NCI-H1092 treated with DMSO at 0.1 percent for 48 hours (cell line): ENCODE measurements at regions not wholly inside any gene's neighbourhood (a gene's known extent, or its start where the extent isn't known, plus 50 kb on each side); places are given as distances from the start of the nearest gene placed in this dataset.
A peak's percentile ranks its signal among the peaks of the same experiment; 100 is the strongest.
"Not testable (repeated sequence)": the region's sequence is repeated elsewhere in the genome, so short reads cannot be mapped to it uniquely, and the experiment has no call there.

Source experiments
- DNase-seq: peaks from one replicate; lab custom pipeline; 2025; lab: John Stamatoyannopoulos, UW

GRCh38 chr10:63783882-63784281 is 262.7 kb downstream of the REEP3 start:
- no peak for DNase-seq

DNA sequence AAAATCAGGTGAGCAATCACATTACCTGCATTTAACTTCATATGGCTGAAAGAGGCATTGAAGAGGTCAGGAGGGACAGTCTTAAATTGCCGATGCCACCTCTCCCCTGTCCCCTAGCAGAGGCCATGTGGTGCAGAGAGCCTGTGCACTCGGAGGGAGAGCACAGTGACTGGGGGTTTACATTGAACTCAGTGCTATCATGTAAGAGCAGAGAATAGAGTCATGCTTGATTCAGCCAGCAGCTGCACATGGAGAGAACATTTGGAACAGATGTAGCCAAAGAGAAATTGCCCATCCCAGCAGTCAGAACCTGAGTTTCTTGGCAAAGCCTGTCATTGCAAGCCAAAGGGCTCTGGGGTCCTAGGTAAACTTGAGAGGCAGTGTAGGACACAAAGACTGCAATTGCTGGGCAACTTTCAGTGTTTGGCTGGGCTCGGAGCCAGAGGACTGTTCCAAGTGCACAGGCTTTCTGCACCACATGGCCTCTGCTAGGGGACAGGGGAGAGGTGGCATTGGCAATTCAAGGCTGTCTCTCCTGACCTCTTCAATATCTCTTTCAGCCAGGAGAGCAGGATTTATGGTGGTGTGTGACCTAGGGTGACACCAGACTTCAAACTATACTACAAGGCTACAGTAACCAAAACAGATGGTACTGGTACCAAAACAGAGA is 267.1 kb downstream of the REEP3 start:
- DNase-seq = peak; percentile 11

DNA sequence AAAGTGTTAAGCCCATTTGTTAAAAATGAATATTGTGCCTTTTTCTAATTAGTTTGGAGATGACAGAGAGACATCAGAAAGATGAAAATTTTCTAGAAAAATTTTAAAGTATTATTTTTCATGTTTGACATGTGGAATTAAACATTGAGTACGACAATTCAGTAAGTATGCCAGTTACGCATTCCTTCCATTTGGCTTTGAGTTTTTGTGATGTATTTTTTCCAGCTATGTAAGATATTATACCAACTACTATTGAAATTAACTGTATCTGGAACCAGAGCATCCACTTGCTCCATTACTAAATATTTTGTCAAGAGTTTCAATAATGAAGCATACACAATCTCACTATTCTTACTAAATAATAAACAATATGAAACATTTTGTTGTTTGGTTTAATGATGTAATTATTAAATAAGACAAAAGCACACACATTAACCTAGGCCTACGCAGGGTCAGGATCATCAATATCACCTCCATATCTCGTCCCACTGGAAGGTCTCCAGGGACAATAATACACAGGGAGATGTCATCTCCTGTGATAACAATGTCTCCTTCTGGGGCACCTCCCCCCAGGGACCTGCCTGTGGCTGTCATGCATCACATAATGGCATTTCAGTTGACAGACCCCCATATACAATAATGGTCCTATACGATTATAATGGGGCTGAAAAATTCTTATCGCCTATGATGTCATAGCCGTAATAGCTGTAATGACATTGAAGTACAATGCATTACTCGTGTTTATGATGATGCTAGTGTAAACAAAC is 274.1 kb downstream of the REEP3 start:
- no peak for DNase-seq

DNA sequence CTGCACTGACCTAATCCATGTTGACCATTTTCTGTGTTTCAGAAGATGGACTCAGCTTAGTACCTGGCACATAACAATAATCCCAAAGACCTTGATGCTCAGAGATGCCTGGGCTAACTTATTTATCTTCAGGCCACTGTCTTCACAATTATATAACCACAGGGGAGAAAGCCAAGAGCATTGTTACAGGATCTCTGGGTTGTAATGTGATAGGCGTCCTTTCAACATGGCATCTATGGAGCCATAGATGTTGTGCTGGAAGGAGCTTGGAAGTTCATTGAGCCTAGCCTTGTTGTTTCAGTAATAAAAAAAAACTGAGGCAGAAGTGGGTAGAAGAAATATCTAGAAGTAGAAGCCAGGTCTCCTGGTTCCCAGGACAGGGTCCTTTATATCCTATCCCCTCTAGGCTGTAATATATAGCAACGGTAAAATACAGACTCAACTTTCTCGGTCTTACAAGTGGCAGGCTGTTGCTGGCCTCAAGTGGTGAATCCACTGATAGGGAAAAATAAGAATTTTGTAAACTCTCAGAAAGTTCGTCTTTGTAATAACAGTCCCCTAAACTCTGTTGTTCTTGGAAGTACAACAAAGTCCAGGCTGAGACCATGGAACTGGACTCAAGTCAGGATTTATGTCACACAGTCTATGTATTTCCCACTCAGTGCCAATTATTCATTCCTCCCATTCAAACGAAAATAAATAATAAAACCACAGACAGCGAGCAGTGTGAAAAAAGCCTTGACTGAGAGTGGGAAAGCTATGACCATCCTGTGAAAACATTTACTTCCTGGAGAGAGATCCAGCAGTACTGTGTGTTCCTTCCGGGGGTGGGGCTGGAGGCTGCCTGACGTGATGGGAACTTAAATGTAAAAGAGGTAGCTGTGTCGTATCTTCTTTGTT is 277.6 kb downstream of the REEP3 start:
- DNase-seq = no peak

DNA sequence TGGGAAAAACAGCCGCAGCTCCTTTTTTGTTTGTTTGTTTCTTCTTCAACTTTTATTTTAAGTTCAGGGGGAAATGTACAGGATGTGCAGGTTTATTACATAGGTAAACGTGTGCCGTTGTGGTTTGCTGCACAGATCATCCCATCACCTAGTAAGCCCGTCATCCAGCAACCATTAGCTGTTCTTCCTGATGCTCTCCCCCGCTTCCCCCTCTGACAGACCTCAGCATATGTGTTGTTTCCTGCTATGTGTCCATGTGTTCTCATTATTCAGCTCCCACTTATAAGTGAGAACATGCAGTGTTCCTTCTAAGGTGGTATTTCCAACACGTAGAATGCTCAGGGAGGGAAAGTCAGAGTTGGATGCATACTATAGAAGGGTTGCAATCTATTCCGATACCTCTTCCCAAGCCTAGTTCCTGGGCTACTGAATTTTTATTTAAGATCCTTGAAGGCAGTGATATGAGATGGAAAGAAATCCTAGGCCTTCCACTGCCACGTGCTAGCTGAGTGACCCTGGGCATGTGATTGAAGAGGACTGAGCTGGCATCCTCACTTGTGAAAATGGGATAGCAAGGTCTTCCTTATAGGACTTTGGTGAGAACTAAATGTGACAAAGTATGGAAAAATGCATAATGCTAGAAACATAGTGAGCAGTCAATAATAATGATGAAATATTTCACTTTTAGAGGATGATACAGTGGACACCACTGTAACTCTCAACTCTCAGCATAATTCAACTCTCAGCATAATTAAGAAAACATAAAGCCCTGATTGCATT is 278.5 kb downstream of the REEP3 start:
- no peak for DNase-seq

GRCh38 chr10:63801166-63801565 is 280.0 kb downstream of the REEP3 start:
- DNase-seq = no peak

- no peak for DNase-seq
These were observed 285.1 kb downstream of the REEP3 start for GRCh38 chr10:63806330-63806729.

GRCh38 chr10:63812501-63812900 is 291.3 kb downstream of the REEP3 start:
- no peak for DNase-seq

DNA sequence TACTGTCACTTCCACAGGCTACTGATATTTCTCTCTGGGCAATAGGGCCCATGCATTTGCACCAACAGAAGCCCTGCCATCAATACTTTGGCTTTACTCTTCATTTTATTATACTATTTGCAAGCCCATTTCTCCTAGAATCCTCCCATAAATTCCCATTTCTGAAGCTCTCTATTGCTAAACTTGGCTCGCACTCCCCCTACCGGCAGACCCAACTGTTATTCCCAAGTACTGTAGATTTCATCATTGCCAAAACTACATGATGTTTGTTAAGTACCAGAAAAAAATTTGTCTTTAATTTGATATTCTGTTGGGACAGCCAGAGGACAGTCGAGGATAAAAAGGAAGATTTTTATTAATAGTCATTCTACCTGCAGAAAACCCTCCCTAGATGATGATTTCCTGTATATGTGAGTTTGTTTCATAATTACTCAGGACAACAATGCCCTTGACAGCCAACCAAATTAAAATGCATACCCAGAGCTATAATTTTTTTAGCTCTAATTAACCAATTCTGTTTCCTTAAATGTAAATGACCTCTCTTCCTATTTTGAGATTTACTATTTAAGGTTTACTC is 298.6 kb downstream of the REEP3 start:
- DNase-seq = peak; percentile 7

DNA sequence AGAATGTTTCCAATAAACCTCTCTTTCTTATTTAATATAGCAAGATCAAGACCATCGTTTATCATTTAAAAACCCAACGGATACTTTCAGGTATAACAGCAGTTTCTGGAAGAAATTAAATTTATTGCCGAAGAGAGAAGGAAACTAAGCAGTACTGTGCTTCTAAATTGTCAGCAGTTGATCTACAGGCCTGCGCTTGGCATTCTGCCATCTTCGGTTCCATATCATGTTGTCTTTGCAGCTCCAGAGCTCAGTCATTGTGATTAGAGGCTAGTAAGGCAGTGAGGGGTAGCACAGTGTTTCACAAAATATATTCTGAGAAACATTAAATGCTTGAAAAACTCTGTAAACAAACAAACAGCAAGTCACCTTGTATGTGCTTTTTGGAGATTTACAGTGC is 301.3 kb downstream of the REEP3 start:
- DNase-seq = no peak

DNA sequence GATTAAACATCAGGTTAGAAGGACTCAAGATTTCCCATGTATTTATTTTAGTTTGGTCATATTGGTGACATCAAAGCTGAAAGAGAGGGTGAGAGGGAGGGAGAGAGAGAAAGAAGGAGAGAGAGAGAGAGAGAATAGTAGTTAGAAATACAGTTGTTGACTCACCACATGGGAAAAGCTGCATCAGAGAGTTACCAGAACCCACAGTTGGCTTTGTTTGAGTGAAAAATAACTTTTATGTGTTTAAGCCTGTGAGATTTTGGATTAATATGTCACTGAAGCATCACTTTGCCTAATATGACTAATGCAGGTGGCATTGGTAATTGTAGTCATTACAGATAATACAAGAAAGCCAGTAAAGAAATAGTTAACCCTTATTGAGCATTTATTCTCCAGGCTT is 303.9 kb downstream of the REEP3 start:
- DNase-seq = no peak

DNA sequence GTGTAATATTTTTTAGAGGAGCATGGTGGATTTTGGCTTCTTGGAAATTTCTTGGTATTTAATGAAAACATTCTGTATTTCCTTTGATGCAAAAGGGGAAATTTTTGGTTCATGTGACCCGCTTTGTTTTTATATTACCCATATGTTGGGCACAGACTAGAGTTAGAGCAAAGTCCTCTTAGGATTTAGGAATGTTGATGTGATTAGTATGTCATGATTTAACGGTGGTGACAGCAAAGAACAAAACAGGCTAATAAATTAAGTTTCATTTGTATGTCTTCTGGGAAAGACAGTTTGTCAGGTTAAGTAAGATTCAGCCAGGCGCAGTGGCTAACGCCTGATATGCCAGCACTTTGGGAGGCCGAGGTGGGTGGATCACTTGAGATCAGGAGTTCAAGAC is 304.6 kb downstream of the REEP3 start:
- no peak for DNase-seq

DNA sequence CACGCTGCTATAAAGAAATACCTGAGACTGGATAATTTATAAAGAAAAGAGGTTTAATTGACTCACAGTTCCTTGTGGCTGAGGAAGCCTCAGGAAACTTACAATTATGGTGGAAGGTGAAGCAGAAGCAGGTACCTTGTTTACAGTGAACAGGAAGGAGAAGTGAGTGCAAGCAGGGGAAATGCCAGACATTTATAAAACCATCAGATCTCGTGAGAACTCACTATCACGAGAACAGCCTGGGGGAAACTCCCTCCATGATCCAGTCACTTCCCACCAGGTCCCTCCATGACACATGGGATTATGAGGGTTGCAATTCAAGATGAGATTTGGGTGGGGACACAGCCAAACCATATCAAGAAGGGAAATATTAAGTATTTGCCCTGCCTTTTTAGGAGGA is 305.8 kb downstream of the REEP3 start:
- not testable (repeated sequence) for DNase-seq

DNA sequence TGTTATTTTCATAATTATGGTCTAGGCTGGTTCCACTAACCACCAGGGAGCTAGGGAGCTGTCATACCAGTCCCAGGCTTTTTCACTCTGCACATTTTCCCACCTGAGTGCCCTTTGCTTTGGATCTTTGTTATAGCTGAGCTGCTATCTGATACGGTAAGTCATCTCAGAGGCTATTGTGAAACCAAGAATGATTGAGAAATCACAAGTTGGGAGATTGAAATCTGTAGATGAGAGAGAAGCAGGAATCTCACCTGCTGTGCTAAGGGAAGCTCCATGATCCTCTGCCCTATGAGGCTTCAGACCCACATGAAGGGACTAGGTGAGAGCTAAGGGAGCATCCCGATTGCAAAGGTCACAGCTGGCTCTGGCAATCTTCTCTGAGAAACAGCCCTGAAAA is 307.8 kb downstream of the REEP3 start:
- DNase-seq = no peak

DNA sequence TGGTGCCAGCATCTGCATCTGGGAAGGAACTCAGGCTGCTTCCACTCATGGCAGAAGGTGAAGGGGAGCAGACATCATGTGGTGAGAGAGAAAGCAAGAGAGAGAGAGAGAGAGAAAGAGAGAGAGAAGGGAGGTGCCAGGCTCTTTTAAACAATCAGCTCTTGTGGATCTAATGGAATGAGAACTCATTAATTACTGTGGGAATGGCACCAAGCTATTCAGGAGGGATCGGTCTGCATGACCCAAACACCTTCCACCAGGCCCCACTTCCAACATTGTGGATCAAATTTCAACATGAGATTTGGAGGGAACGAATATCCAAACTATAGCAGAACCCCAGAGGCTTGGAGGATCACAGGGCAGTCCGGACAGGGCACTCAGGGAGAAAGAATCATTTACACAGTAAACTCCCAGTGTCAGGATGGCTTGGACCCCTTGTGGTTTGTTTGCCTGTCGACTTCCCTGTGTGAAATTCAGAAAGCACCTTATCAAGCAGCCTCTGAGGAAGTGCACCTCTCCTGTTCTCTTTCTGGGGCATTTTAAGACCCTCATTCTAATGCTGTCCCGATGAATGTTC is 308.5 kb downstream of the REEP3 start:
- DNase-seq = no peak

DNA sequence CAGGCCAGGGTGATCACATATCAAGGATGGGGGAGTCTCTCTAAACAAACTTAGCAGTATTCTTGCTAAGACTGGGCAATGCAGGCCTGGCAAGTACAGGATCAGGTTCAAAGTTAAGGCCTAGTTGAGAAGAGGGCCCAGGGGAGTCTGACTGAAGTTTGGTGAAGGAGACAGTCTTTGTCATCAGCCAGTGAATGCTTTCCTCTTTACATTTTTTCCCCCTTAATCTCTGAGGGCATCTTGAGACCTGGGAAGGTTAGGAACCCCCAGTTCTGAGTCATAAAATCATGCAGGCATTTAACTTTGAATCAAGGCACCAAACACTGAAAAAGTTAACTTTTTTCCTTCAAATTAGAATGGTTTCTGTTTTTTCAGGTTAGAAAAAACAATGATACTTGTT is 311.5 kb downstream of the REEP3 start:
- DNase-seq = no peak

DNA sequence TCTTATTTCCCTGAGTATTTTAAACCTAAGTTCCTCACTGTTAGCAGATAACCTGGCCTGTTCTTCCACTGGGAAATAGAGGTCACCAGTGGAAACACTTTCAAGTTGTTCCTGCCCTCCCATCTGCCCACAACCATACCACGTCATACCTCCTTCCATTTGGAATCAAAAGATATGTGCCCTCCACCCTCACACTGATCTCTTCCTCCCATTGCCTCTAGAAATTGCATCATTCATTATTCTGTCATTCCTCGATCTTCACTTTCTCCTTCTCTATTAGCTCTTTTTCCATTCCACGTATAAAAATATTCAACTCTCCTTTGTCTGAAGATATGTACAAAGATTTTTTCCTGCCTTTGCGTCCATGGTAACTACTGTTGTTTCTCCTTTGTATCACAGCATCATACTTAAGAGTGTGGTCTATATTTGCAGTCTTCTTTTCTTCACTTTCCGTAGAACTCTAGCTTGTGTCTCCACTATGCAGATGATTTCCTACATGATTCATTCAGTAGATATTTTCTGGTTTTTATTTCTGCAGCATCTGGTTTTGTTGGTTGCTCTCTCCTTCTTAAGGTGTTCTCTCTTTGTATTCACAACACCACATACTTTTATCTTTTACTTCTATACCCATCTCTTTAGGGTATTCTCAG is 312.3 kb downstream of the REEP3 start:
- no peak for DNase-seq

DNA sequence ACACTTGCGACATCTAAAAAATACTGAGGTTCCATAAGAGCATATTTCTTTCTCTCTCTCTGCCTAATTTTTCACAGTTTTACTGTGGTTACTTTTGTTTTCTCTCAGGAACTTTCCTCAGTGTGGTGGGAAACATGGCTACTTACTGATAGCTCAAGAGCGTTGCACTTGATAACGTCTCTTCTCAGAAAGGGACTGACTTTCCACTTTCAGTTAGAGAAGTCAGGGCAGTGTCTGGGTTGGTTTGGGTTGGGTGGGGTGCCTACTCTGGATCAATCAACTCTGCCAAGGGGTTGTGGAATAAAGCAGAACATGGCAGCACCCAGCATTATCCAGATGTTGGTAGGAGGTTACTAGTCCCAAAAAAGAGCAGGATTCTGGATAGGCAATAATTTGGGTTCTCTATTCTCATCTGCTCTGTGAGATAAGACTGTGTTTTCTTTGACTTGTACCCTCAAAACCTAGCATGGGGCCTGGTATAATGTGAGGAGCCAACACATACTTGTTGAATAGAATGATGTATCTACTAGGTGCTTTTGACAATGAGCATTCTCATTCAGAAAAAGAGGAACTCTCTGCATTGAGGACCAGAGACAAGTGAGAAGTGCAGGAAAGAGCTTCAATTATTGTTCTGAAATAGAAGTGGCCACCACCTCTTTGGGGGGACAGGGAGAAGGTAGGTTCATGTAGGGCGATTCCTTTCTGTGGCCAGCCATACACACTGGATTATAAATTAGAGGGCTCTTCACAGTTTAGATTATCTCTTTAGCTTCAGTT is 315.7 kb downstream of the REEP3 start:
- DNase-seq = no peak

- DNase-seq = no peak
These were observed 320.6 kb downstream of the REEP3 start for GRCh38 chr10:63841761-63842160.

DNA sequence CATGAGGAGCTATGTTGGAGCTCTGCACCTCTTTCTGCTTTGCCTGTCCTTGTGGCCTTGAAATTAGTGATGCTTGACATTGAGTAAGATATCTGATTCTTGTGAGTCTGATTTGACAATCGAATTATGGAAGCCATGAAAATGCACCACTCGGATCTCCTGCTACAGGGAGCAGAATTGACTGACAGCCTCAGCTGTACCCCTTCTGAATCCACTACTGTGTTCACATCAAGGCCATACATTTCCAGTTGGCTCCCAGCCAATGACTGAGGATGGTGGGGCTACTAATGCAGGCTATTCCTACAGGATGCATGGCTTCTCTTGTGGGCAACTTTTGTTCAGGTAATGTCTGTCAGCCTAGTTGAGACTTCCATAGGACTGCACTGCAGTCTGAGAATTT is 321.9 kb downstream of the REEP3 start:
- DNase-seq = no peak
